Bone marrow (tissue), 2 donors: ENCODE measurements at regions not wholly inside any gene's neighbourhood (a gene's known extent, or its start where the extent isn't known, plus 50 kb on each side); places are given as distances from the start of the nearest gene placed in this dataset.

Experiments used
- DNase-seq, 2 donors: peaks; one replicate each; lab custom pipeline; 2025; lab: John Stamatoyannopoulos, UW

- DNase-seq = no peak
Observed at GRCh38 chr11:104433751-104434150, 269.8 kb upstream of the PDGFD start.

- no peak for DNase-seq
Observed at GRCh38 chr11:104432981-104433380, 269.0 kb upstream of the PDGFD start.

DNA sequence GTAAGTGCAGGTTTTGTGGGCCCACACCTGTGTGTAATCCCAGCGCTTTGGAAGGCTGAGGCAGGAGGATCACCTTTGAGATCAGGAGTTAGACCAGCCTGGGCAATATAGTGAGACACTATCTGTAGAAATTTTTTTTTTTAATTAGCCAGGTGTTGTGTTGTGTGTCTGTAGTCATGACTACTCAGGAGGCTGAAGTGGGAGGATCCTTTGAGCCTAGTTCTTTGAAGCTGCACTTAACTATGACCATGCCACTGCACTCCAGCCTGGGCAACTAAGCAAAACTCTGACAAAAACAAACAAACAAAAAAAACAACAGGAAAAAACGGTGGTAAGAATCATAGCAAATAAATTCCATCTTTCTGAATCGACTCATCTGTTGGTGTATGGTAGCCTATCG, 268.6 kb upstream of the PDGFD start:
- no peak for DNase-seq

DNA sequence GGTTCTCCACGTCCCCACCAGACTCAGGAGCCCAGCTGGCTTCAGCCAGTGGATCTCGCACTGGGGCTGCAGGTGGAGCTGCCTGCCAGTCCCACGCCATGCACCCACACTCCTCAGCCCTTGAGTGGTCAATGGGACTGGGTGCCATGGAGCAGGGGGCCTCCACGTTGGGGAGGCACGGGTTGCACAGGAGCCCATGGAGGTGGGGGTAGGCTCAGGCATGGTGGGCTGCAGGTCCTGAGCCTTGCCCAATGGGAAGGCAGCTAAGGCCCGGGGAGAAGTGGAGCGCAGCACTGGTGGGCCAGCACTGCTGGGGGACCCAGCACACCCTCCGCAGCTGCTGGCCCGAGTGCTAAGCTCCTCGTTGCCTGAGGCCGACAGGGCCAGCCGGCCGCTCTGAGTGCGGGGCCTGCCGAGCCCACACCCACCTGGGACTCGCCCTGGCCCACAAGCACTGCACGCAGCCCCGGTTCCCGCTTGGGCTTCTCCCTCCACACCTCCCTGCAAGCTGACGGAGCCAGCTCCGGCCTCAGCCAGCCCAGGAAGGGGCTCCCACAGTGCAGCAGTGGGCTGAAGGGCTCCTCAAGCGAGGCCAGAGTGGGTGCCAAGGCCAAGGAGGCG, 258.5 kb upstream of the PDGFD start:
- no peak for DNase-seq

- DNase-seq = no peak
Observed at GRCh38 chr11:104410336-104410735, 246.4 kb upstream of the PDGFD start.

DNA sequence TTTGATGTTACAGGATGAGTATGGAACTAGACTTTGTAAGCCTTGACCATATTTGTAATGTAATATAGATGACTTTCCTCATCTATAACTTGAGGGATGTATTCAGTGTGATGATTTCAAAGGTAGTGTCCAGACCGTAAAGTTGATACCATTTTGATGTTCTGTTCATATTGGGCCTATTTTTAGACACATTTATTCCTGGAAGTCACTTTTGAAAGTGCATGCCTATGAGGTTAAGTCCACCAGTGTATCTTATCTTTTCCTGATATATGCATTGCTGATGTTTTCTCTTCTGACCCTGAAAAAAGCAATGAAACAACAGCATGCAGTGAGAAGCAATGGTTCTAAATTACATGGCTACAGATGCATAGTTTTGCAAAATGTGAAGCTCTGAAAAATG, 244.7 kb upstream of the PDGFD start:
- no peak for DNase-seq

GRCh38 chr11:104405277-104405676, 241.3 kb upstream of the PDGFD start:
- no peak for DNase-seq

DNA sequence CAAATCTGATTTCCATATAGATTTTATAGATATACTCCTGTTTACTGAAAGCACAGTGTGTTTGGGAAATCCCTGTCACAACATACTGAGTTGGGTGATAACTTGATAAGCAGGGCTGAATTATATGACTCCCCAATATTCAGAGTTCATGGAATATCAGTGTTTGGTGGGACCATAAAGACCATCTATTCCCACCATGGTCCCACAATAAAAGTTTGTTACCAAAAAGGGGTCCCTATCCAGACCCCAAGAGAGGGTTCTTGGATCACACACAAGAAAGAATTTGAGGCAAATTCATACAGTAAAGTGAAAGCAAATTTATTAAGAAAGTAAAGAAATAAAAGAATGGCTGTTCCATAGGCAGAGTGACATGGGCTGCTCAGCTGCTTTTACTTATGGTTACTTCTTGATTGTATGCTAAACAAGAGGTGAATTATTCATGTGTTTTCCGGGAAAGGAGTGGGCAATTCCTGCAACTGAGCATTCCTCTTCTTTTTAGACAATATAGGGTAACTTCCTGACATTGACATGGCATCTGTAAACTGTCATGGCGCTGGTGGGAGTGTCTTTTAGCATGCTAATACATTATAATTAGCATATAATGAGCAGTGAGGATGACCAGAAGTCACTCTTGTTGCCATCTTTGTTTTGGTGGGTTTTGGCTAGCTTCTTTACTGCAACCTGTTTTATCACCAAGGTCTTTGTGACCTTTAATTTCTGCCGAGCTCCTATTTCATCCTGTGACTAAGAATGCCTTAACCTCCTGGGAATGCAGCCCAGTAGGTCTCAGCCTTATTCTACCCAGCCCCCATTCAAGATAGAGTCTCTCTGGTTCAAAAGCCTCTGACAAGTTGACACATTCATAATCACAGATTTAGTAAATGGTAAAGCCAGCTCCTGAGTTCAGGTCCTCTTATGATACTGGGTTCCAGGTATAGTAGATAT, 240.6 kb upstream of the PDGFD start:
- DNase-seq = no peak

GRCh38 chr11:104402812-104403521, 239.0 kb upstream of the PDGFD start:
- peak; percentile 3 for DNase-seq

GRCh38 chr11:104394508-104394907, 230.6 kb upstream of the PDGFD start:
- no peak for DNase-seq

- no peak for DNase-seq
Observed at GRCh38 chr11:104390651-104391050, 226.7 kb upstream of the PDGFD start.

DNA sequence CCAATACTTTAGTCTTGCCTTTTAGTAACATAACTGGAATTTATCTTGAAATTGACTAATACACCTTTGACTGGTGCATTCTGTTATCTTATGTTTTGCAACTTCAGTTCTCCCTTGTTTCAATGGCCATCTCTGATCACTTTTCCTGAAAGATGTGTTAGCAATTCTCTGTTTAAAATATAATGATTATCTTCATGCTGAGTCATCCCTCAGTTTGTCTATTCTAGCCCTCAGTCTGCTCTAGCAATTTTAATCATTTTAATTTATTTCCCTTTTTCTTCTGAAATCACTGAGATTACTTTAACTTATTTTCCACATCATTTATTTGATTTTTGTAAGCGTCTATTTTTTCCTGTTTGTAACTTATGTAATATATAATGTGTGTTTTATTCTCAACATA, 221.9 kb upstream of the PDGFD start:
- no peak for DNase-seq

GRCh38 chr11:104380358-104380757, 216.4 kb upstream of the PDGFD start:
- no peak for DNase-seq

GRCh38 chr11:104372111-104372510, 208.2 kb upstream of the PDGFD start:
- DNase-seq = no peak

DNA sequence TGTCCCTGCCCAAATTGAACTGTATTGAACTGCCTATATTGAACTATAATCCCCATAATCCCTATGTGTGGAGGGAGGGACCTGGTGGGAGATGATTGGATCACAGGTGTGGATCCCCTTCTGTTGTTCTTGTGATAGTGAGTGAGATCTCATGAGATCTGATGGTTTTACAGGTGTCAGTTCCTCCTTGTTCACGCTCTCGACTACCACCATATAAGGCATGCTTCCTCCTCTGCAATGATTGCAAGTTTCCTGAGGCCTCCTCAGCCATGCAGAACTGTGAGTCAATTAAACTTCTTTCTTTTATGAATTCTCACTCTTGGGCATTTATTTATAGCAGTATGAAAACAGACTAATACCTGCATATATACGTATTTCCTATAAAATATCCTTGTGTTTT, 206.5 kb upstream of the PDGFD start:
- no peak for DNase-seq

- no peak for DNase-seq
Observed at GRCh38 chr11:104369761-104370160, 205.8 kb upstream of the PDGFD start.

- no peak for DNase-seq
Observed at GRCh38 chr11:104366321-104366734, 202.4 kb upstream of the PDGFD start.

DNA sequence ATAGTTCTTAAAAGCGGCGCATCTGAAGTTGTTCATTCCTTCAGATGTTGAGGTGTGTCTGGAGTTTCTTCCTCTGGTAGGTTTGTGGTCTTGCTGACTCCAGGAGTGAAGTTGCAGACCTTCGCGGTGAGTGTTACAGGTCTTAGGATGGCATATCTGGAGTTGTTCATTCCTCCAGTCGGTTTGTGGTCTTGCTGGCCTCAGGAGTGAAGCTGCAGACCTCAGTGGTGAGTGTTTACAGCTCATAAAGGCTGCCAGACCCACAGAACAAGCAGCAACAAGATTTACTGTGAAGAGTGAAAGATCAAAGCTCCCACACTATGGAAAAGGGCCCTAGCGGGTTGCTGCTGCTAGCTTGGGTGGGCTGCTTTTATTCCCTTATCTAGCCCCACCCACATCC, 201.7 kb upstream of the PDGFD start:
- no peak for DNase-seq

DNA sequence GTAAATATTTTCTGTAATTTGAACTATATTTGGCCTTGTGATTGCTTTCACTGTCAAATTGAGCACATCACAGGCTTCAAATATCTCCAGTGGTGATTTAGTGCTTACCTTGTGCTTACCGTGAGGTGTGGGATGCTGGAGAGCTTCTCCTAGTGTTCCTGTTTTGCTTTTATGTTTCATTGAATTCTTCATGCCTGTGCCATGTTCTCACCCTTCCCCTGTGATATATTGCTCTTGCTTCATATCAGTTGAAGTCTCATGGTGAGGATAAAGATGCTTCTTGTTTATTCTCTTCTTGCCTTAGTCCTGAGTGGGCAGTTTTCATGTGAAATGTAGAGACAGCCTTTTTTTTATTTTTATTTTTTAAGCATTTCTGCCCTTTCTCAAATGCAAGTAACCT, 198.0 kb upstream of the PDGFD start:
- DNase-seq = no peak

DNA sequence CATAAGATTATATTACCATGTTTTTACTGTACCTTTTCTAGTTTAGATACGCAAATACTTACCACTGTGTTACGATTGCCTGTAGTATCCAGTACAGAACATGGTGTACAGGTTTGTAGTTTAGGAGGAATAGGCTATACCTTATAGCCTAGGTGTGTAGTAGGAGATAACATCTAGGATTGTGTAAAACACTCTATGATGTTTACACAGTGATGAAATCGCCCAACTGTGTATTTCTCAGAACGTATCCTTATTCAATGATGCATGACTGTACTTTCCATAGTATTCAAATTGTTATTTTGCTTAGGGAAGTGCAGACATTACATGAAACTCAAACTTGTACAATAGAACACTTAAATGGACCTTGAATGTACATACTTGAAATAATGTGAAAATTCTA, 188.1 kb upstream of the PDGFD start:
- no peak for DNase-seq

DNA sequence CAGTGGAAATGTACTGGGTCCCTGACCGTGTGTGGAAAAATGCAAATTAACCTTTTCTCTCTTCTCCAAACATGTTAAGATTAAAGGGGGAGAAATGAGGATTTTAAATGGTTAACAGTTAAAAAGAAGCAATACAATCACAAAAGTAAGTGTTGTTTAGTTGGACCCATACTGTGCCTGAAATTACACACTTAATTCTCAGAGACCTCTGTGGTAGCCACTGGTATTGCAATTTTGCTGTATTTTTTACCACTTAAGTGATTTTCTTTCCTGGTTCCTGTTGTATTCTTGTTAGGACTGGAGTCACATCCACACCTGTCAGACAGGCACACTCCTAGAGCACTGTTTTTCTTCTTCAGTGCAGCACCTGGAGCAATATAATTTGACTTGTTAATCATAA, 179.6 kb upstream of the PDGFD start:
- no peak for DNase-seq

DNA sequence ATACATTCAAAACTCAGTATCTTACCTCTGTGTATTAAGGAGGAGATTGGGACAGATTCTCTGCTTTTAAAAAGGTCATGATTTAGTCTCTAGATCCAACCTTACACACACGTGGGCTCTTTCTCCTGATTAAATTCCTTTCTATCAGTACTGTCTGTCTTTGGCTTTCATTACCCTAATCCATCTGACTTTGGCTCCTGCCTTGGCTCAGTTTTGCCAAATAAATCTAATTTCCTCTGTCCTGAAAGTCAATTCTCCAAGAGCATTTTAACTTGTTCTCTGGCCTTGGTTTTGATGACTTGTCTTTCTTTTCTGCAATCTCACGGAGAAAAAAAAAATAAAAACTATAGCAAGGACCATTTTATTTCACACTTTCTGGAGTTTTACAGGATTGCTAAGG, 176.6 kb upstream of the PDGFD start:
- DNase-seq = no peak

DNA sequence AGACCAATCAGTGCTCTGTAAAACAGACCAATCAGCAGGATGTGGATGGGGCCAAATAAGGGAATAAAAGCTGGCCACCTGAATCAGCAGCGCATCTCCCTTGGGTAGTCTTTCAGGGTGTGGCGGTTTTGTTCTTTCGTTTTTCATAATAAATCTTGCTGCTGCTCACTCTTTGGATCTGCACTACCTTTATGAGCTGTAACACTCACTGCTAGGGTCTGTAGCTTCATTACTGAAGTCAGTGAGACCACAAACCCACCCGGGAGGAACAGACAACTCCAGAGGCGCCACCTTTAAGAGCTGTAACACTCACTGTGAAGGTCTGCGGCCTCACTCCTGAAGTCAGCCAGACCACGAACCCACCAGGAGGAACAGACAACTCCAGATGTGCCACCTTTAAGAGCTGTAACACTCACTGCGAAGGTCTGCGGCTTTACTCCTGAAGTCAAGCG, 175.5 kb upstream of the PDGFD start:
- no peak for DNase-seq
